GM20431 (cell line): ENCODE measurements at regions not wholly inside any gene's neighbourhood (a gene's known extent, or its start where the extent isn't known, plus 50 kb on each side); places are given as distances from the start of the nearest gene placed in this dataset.

Experiments
- in situ Hi-C: fragments of 300-500 bp; cut with MseI, MboI; formaldehyde crosslinking; loops from one replicate; pipeline ENCODE4 v1.15.0; 2020; ENCODE audit warnings: low sequenced_read_pairs; ENCODE audit not compliant: unreplicated experiment

DNA sequence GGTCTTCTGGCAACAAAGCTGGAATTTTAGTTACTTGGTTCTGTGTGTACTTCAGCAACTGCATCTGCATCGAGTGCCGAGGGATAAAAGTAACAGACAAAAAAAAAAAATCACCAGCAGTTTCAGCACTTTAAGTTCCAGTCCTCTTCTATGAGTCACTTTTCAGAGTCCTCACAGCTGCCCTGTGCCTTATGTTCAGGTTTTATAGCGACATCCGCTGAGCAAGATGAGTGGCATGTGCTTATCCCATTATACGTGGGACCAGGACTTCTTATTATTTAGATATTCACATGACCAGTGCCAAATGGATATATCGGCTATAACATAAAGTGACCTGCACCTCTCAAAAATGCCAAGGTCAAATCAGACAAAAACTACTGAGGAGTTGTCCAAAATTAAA is 242.9 kb downstream of the FOXA2 start:
- in situ Hi-C loops: loop anchor here (25.0 kb wide), 1 partner anchor 246 kb away; the partner anchor contains the start of gene FOXA2

DNA sequence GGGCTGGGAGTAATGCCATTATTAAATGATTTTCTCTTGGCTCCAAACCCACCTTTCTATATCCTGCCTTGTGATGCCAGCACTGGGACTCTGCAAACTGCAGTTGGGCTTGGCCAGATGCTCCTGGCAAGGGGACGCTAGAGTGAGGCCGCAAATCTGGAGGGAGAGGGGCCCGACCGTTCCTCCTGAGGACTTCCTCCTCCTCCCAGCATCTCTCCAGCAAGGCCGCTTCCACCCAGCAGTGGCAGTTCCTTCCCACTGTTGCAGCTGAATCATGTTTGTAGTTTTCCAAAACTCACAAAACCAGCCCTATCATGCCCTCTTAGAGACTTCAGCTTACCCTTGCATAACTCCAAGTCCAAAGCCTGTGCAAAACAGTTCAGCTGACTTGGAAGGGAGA is 244.4 kb downstream of the FOXA2 start:
- in situ Hi-C loops: loop anchor here (5.0 to 25.0 kb wide), 2 partner anchors 247 to 342 kb away; partner anchors contain the start of gene FOXA2

GRCh38 chr20:22339091-22339881 is 245.1 kb downstream of the FOXA2 start:
- in situ Hi-C loops: loop anchor here (5.0 to 25.0 kb wide), 2 partner anchors 248 to 343 kb away; partner anchors contain the start of gene FOXA2

DNA sequence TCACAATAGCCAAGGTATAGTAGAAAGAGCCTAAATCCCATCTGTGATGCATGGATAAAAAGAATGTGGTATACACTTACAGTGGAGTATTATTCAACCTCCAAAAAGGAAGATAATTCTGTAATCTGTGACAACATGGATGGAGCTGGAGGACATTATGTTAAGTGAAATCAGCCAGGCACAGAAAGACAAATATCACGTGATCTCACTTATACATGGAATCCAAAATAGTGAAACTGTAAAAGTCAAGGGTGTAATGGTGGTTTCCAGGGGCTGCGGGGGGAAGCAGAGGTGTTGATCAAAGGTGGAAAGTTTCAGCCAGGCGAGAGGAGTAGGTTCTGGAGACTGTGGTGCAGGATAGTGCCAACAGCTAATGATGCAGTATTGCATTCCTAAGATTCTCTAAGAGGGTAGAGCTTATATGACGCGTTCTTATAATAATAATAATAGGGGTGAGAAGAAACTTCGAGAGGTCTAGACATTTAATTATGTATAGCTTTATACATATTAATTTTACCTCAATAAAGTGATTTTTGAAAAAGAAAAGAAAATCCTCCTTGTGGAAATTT is 246.1 kb downstream of the FOXA2 start:
- in situ Hi-C loops: loop anchor here (5.0 to 25.0 kb wide), 2 partner anchors 249 to 344 kb away; partner anchors contain the start of gene FOXA2

- in situ Hi-C loops: loop anchor here (5.0 to 25.0 kb wide), 2 partner anchors 252 to 347 kb away; partner anchors contain the start of gene FOXA2
Measured at GRCh38 chr20:22335210-22335609, 249.2 kb downstream of the FOXA2 start.

- in situ Hi-C loops: loop anchor here (25.0 kb wide), 1 partner anchor 253 kb away; the partner anchor contains the start of gene FOXA2
Measured at GRCh38 chr20:22333885-22334545, 250.4 kb downstream of the FOXA2 start.

DNA sequence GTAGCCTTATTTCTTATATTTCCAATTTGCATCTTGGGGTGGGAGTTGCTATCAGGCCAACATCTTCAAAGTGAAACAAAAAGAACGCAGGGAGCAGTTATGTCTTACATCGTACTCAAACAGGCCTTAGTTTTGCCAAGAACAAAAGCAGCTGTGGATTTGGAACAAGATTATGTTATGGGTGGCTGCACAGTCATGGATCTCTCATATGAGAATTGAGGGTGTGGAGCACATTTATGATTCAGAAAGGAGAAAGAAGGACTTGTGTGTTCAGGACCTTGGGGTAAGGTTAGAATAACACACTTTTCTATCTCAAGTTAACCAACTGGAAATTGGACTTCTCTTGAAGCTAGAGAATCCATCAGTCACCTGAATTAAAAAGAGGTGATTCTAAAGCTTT is 259.9 kb downstream of the FOXA2 start:
- in situ Hi-C loops: no loop called here

GRCh38 chr20:22322513-22322912 is 261.9 kb downstream of the FOXA2 start:
- in situ Hi-C loops: no loop called here

DNA sequence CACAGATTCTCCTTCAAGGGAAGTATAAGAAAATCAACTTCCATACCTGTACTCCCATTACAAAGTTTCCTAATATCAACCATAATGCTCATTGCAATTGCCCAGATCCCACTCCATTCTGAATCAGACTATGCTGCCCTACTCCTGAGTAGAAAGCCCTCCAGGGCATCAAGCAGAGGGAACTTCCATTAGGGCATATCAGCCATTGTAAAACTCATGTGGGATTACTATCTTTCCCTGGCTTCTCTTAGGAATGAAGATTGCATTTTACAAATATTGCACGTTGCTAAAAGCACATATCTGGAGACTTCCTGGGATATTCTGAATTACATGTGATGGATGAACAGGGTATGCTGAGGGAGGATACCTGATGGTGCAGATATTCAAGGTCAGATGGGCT is 263.2 kb downstream of the FOXA2 start:
- in situ Hi-C loops: no loop called here

GRCh38 chr20:22320245-22320915 is 264.0 kb downstream of the FOXA2 start:
- in situ Hi-C loops: no loop called here

- in situ Hi-C loops: no loop called here
Measured at GRCh38 chr20:22315771-22316170, 268.6 kb downstream of the FOXA2 start.

DNA sequence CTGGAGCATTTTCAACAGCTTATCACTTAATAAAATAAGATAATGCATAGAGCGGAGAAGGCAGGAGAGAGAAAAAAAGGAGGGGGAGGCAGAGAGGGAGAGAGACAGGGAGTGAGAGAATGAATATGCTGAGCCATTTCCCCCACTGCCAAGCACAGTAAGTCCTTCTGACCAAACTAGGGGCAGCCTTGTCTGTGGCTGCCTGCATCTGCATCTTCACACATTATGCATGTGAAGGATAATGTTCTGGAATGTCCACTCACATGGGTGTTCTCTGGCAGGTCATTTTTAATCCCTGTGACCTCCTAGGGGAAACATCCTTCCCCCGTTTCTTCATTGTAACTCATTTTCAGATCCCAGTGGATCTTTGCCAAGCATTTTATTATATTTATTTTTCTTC is 269.3 kb downstream of the FOXA2 start:
- in situ Hi-C loops: no loop called here

DNA sequence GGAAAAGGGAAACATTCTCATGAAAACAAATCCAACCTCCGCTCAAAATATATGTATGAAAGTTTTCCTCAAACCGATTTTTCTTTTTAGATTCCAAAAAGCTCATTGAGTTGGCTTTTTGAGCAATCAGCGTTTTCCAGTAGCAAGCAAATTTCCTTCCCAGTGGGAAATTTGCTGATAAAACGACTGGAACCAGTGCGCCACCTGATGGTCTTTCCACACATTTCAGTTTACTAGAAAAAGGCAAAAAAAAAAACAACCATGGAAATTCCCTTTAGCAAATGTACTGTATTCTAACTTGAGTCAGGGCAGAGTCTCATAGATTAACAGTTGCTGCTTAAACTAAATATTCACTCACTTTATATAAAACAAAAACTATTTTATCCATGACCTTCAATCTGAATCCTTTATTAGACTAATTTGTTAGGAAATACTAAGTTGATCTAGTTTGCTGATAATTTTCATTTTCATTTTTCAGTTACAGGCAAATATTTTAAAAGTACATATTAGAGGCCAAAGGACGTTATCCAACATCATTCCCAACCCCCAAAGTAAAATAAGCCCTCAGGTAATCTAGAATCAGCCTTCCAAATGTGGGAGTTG is 271.5 kb downstream of the FOXA2 start:
- in situ Hi-C loops: no loop called here

DNA sequence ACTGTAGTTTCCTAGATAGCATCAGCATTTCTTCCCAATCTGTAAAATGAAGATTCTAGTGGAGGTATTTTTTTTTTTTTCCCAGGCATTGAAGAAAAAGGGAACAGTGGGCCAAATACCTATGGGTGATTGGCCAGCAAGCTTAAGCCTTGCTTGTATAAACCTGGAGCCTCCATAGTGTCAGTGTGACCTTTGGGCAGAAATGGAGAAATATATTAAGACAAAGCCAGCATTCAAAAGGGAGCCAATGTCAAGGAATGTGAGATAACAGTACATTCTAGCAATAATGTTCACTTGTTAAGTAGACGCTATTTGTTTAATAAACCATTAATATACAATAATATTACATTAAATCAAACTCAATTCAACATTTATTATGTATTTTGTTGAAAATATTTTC is 275.4 kb downstream of the FOXA2 start:
- in situ Hi-C loops: no loop called here

- in situ Hi-C loops: no loop called here
Measured at GRCh38 chr20:22307409-22307808, 277.0 kb downstream of the FOXA2 start.

DNA sequence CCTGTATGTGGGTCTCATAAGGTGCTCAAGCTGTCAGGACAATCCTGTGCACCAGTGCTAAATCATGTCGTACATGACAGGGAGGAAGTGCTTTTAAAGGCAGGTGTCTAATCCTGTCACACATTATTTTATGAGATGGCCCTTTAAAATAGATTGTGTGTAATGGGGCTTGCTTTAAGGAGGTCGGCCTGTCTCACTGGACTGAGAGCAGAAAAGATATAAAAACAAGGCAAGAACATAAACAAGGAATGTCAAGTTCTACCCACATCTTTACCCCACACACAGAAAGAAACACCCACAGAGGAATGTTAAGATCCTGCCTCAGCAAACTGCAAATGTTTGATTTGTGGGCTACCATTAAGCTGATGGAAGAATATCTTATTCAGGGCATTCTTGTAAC is 279.0 kb downstream of the FOXA2 start:
- in situ Hi-C loops: no loop called here

GRCh38 chr20:22303523-22303922 is 280.8 kb downstream of the FOXA2 start:
- in situ Hi-C loops: no loop called here

GRCh38 chr20:22302039-22302438 is 282.3 kb downstream of the FOXA2 start:
- in situ Hi-C loops: no loop called here

DNA sequence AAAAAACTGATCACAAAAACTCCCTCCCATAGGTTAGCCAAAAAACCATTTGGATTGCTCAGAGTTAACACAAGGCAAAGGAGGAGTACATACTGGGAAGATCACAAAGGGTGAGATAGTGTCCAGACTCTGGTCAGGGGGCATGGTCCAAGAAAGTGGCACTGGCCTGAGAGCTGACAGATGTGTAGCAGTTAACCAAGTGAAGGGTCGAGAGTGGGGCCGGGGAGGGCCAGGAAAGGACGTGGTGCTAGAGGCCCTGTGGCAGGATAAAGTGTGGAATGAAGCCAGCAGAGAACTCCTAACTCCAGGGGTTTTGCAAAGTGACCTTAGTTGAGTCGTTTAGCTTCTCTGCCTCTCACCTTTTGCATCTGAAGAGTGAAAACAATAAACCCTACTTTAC is 290.5 kb downstream of the FOXA2 start:
- in situ Hi-C loops: no loop called here

DNA sequence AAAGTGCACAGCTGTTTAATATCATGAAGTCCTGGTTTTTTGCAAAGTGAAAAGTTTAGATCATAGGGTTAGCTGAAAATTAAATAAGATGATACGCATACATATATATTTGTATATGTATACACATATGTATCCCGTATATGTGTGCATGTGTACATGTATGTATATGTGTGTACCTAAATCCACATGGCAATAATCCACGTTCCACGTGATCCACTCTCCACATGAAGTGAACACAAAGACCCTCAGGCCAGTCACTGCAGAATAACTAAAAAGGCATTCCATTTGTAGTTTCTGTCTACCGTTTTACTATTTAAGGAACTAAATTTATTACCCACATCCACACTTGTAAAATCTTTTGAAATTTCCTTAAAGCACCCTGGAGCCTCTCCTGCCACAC is 294.9 kb downstream of the FOXA2 start:
- in situ Hi-C loops: no loop called here
